ENCODE measurements at regions not wholly inside any gene's neighbourhood (a gene's known extent, or its start where the extent isn't known, plus 50 kb on each side); places are given as distances from the start of the nearest gene placed in this dataset.

DNA sequence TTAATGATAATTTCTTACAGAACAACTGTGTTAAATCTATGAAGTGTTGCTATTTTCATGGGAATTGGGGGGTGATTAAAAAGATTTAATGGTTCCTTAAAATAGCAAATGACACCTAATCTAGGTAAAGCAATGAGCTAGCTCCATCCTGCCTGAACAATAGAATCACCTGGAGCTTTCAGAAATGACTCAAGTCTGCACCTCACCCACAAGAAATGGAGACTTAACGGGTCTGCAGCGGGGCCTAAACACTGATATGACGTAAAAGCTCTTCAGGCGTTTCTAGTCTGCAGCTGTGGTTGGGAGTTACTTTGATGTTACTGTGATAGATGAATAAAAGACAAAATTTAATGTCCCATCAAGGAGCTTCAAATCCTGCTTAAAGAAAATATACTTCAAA, 328.2 kb downstream of the RND3 start:
- DNase-seq, result no peak

DNA sequence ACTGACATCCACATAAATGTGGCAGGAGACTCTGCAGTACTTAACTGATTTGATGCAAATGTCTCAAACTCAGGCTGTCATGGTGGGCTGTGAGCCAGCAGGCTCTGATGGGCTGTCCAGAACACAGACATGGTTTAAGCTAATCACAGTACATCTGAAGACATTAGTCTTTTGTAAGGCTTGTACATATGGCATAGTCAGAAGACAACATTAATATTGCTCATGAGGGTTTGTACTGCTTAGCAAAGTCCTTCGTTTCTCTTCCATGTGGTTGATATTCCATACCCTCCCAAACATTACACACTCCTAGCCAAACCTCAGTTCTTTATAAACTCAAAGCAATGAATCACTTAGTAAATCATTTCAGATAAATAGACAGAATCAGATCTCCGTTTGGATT, 330.6 kb downstream of the RND3 start:
- no peak for DNase-seq

DNA sequence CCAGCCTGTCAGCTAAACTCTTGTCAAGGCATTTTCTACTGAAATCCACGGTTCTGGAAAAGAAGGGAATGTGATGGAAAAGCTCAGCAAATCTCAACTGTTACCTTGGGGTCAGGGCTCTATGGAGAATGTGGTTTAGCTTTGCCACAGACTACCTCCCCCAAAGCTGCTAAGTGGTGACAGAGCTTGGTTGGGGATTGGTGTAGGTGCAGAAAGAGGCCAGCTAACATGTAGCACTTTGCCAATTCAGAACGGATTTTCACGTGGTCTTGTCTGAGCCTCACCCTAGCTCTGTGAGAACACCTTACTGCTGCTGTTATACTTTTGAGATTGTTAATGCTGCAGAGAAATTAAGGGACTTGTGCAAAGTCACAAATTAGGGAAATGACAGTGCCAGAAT, 331.1 kb downstream of the RND3 start:
- no peak for DNase-seq

DNA sequence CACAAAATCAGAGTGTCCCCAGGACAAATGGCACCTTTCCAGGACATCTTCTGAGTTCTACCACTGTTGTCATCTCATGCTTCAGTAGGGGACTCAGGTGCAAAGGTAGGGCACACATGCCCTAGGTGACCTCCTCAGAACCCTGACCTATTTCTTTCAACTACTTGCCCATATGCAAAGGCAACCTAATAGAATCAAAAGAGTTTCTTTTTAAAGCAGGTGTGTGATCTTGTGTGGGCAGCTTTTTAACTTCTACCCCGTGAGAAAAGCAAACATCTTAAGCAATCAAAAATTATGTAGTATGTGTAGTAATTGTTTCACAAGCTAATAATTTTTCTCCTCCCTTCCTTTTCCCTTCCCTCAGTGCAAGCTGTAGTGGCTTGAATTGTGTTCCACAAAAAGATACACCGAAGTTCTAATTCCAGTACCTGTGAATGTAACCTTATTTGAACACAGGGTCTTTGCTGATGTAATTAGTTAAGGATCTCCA, 333.1 kb downstream of the RND3 start:
- DNase-seq, result no peak

DNA sequence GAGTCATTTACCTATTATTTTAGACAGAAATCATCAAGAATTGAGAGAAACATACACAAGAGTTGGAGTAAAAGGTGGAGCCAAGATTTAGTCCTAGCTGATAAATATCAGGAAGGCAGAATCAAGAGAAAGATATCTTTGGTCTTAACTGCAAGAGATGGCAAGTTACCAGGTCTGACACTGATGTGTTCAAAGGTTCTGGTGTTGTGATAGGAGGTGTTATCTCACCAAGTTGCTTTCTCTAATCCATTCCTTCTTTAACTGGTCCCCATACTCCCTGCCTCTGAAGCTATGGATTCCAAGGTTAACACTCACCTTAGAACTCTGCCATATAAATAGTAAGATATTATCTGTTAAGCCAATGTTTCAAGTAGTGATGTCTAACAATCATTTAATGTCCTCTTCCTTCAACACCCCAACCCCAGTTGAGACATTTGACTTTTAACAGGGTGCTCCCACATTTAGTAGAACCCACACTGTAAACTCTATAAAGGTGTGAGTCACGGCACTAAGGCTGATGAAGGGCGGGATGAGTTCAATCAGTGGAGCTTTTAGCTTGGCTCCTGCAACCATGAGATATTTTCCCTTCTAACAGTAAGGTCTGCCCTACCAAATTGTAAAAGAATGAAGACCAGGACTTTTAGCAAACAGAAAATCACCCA, 333.7 kb downstream of the RND3 start:
- DNase-seq, result no peak

DNA sequence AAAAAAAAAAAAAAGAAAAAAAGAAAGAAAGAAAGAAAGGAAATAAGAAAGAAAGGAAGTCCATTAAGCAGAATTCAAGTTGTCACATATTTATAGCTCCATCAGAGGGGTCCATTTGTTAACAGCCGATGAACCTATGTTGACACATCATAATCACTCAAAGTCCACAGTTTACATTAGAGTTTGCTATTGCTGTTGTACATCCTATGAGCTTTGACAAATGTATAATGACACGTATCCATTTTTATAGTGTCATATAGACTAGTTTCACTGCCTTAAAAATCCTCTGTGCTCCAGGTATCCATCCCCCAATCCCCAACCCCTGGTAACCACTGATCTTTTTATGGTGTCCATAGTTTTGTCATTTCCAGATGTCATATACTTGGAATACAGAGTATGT, 335.2 kb downstream of the RND3 start:
- DNase-seq, result no peak

DNA sequence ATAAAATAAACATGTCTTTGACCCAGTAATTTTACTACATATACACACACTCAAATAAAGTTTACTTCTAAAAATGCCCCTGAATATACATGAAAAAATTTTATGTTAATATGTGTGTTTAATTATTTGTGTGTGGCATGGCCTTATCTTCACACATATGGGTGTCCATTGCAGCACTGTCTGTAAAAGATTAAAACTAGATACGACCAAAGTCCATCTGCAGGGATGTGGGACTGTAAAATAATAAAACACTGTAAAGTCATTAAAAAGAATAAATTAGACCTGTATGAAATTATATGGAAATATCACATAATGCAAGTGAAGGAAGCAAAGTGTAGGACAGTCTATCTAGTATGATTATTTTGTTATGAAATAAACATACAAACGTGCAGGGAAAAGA, 337.3 kb downstream of the RND3 start:
- no peak for DNase-seq

DNA sequence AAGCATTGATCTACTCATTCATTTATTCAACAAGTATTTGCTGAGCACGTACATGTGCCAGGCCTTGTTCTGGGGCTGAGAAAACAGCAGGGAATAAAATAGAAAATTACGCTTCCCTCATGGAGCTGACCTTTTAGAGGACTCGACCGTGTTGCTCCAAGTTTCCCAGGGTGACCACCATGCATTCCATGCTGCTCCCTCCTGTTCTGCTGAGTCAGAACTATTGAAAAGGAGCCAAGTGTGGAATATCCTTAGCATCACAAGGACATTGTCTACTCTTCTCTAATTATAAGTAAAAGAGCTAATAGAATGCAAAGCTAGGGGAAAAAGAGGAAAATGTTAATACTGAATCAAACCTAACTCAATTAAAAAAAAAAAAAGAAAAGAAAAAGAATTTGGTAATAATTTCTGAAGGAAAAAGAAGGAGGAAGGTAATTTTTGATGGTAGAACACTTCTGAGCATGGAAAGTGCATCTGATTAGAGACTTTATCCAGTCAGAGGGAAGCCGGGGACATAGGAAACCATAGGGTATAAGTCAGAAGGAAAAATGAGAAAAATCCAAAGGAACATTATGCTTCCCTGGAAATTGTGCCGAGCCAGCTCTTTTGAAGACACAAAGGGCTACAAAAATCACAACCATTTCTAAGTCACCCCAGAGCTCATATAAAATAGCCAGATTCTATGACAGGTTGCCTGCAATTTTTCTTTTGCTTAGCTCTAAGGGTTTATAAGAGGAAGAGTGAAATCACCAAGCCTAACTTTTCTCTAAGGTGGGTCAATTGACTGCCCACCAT, 339.4 kb downstream of the RND3 start:
- DNase-seq, result peak; percentile 59

DNA sequence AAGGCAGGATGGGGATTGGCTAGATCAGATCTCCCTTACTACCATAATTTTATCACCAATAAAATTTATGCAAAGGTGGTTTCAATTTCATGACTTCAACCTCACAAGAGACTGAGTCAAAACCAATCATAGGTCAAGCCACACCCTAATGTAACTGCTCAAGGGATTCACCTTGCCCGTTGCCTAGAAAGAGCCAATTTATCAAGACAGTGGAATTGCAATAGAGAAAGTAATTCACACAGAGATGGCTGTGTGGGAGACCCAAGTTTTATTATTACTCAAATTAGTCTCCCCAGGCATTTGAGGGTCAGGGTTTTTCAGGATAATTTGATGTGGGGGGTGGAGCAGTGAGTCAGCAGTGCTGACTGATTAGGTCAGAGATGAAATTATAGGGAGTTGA, 340.6 kb downstream of the RND3 start:
- no peak for DNase-seq

DNA sequence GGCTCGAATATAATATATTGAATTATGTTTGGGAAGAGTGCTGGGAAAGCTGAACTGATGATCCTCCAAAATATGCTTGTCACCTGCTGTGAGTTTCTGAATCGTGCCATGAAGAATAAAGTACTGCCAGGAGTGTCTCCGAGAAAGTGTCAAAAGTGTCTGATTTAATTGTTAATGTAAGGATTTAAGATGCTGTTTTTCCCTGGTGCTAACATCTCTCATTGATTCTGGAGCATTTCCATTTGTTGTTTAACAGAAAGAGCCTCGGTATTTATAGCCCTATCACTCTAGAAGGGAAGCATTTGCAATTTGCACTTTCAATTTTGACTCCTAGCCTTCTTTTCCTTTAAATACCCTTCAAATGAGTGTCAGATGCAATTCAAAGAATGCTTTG, 342.2 kb downstream of the RND3 start:
- no peak for DNase-seq

DNA sequence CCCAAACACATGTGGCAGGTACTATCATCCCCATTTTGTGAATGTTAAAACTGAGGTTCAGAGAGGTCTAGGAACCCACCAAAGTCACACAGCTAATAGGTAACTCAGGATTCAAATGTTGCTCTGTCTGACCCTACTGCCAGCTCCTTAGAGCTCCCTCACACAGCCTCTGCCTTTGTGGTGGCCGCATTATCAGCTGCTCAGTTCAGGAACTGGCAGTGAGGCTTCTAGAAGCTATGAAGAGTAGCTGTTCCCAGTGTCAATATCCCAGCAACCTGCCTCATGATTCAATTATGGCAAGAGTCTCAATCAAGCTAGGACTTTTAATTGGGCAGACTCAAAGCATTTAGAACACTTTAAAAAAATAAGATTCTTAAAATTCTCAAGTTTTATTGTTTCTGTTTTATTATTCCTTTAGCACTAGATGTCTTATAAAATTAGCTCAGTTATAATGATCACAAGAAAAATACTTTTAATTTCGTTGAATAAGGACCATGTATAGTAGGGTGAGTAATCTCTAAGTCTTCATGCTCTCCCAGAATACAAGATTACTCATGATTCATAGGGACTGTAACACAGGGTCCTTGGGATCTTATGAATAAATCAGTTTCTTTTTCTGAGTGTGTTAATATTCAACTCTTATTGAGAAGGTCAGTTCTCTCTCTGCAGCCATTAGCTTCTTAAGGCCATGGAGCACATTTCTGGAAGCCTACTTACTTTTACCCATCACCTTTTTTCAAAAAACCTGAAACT, 342.7 kb downstream of the RND3 start:
- peak; percentile 56 for DNase-seq

DNA sequence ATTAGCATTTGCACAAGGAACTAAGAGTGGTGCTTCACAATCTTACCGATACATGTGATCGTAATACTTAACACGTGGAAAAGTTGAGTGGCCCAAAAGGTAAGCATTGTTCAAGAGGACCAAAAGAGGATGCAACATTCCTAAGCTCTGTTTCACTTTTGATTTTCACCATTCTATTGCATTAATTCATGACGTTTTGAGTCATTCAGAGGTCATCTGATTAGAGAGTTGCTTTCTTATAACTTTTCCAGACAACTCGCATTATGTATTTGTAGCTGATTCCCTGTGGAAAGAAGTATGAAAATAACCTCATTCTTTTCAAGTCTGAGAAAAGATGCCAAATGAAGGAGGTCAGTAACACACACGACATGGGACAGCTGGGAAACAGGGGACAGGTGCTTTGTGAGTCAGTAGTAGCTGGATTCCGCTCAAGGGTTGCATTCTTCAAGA, 344.4 kb downstream of the RND3 start:
- DNase-seq, result peak; percentile 71

DNA sequence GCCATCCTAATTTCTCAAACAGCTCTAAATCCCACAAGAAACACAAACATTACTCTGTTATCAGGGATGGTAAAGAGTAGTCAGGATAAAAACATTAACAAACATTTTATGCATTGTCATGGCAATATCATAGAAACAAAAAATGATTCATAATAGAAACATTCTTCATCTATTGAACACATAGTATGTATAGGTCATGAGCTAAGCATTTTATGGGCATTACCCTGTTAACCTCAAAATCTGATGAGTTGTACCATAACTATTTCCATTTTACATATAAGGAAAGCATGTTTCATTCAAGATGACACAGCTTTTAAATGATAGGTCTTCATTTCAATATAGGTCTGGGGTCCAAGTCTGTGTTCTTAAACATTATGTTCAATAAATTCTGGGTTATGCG, 344.9 kb downstream of the RND3 start:
- peak; percentile 93 for DNase-seq

DNA sequence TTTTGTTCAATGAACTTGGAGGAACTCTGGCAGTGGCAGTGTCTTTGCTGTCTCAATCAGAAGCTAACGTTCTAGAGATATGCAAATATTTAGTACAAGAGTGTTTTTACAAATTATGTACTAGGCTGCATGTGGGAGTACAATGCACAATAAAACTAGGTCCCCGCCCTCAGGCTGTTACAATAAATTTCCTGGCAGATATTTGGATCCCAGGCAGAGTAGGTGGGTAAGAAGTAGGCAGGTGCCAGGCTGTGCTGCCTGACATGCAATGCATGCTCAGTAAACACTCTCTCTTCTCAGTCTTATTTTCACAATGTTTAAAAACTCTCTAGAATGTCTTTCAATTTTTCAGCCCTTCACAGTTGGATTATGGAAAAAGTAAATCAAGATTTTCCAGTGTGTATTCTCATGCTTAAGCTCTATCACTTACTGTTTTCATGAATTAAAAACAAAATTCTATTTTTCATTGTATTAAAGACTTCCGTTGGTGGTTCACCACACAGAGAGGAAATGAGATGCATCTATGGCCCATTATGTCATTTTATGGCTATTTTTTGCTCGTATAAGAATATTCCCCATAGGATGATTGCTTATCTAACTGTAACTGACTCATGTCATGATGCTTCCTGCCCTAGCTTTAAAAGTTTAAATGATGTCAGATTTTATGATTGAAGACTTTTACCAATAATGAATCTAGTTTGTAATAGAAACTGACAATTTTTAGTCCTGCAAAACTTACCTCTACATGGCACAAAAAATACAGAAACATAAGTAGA, 346.1 kb downstream of the RND3 start:
- DNase-seq, result peak; percentile 62

DNA sequence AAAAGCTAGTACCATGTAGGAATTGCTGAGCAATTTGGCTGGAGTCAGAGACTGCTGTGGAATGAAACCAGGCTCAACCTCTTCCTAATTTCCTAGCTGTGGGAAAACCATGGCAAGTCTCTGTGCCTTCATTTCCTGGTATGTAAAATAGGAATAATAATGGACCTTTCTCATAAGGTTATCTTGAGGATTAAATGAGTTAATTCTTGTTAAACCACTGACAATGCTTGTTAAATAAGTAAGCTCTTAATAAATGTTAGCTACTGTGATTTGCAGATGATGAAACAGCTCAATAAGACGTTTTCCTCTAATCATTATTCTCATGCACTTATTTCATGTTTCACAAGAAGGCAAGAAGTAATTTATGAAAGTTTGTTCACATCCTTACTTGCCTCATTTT, 346.7 kb downstream of the RND3 start:
- no peak for DNase-seq

DNA sequence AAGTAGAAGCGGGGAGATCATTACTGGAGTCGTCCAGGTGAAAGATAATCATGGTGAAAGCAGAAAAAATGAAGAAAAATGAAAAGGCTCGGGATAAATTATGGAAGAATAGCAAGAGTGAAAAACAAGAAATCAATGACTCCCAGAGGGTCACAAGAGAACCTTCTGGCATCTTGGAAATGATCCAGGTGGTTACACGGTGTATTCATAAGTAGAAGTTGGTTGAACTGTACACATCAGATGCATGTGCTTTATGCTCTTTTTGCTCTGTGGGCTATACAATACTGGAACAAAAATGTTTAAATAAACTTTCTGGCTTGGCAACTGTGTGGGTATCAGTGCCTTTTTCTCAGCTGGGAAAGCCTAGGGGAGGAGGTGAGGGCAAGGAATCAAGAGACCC, 348.9 kb downstream of the RND3 start:
- no peak for DNase-seq

DNA sequence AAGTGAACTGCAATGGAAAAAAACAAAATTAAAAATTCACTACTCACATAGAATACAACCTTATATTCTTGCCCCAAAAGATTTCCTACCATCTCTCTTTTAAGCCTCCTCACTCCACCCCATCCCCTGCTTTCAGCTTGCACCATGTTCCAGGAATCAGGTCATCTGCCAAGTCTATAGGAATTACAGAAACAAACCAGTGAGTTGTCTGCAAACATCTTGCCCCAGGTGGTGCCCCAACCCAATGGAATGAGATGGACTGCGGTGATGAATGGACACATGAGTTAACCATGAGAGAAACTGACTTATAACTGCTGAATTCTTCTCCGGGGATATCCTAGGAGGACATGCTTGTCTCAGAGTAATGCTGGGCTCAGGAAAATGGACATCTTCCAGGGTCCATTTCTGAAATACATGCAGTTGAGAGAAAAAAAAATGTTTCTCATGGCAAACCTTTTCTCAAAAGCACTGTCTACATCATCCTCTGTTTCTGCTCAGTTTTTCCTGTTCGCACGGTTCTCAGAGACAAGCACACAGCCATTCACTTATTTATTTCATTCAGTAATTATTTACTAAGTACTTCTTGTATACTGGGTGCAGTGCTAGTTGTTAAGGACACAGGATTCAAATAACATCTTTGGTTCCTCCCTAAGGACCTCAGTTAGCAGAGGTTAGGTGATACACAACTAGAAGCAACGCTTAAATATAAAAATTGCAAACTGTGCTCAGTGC, 350.0 kb downstream of the RND3 start:
- no peak for DNase-seq

DNA sequence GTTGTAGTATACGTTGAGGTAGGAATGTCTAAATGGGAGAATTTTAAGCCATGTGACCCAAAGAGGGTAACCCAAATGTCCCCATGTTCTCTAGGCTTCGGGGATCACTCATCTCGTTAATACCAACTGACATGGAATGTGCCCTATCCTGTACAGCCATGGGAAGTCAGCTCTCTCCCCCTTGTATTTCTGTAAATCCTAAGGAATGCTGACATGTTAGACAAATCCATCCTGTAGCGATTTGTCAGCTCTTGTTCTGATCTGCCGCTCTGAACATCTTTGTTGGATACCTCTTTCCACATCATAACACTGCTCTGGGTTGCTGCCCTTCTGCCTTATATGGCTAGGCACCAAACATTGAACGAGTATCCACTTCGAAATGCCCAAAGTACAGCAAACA, 350.6 kb downstream of the RND3 start:
- no peak for DNase-seq

DNA sequence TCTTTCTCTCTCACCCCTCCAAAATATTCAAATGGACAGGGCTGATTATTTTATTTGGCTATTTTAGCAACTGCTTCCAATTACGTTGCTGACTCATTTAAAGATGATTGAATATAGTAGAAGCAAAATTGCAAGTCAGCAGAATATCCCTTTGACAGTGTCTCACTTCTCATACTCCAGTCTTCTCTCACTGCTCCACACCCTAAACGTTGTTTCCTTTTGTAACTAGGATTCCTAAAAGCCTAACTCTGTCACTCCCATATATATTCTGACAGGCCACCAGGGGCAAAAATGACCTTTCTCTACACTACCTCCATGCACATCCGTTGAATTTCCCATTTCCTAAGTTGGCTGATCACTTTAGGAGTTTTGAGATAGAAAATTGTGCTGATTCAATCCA, 351.1 kb downstream of the RND3 start:
- peak; percentile 55 for DNase-seq

DNA sequence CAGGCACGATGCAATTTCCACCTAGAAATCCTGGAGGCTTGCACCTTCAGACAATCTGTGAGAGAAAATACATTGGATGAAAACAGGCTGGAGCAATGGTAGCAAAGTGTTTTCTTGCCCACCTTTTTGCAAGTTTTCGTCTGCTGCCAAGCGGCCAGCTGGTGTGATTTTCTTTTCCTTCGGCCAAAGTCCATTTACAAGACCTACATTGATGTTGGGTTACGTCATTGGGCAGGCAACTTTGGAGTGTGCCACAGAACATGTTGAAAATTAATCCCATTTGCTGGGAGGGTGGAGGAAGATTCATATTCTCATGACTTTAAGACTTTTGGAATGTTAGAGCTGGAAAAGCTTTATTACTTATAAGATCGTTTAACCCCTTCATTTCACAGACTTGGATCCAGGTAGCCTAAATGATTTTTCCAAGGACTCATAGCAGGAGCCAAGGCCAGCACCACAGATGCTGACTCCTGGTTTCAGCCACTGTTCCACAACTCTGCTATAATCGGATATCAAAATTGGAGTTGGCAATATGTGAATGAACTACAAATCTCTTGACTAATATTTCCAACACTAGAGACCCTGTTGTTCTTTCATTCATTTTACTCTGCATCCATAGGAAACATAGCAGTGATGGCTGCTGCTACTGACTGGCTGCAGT, 352.1 kb downstream of the RND3 start:
- DNase-seq, result peak; percentile 45

DNA sequence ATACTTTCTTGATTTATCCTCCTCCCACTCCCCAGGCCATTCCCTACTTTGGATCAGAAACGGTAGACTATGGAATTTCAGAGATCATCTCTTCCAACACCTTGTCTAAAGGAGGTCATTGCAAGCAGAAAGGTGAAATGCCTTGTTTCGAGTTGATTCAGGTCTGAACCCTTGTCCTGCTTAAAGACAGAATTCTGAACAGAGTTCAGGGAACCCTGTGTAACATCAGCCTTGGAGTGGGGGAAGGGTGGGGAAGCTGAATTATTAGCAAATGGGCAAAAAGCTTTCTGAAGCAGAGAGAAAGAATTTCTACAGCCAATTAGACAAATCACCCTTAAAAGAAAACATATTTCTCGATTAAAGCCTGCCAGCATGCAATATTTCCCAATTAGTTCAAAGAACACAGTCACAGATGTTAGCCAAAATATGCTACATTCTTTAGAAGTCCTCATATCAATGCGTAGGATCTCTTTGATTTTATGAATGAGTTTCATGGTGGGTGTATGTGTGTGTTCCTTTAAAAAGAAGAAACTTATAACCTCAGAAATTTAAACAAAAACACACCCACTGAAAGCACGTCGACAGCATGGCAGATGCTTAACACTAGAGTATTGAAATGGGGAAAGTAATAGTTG, 353.1 kb downstream of the RND3 start:
- peak; percentile 42 for DNase-seq
